ENCODE measurements at regions not wholly inside any gene's neighbourhood (a gene's known extent, or its start where the extent isn't known, plus 50 kb on each side); places are given as distances from the start of the nearest gene placed in this dataset.

DNA sequence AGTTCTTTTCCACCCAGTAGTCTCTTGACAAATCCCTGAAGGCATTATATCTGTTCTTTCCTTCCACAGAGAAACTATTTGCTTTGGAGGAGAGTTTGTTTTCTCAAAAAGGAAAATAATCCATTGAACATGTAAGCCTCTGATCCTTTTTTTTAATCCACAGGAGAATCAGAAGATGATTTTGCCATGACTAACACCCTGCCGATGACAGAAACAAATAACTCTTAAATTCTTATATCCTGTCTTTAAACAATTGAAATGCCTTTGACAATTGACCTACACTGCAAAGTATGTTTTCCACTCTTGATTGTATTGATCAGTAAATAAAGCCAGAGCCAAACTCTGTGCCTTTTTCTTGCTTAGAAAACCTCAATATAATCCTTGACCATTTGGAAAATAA is 666.4 kb upstream of the CTNND2 start:
- no peak for TF ChIP-seq POLR2A (IDR thresholded peaks at IDR 0.05)
- TF ChIP-seq CTCF (IDR thresholded peaks at IDR 0.05): no peak

Data from breast epithelium (tissue), 3 donors.